Fibroblast of peridontal ligament (primary cell): ENCODE measurements at regions not wholly inside any gene's neighbourhood (a gene's known extent, or its start where the extent isn't known, plus 50 kb on each side); places are given as distances from the start of the nearest gene placed in this dataset.

Experiments used
- DNase-seq: peaks from one replicate; pipeline ENCODE4 v3.0.0-alpha.2; 2010; ENCODE audit errors: extremely low read depth

DNA sequence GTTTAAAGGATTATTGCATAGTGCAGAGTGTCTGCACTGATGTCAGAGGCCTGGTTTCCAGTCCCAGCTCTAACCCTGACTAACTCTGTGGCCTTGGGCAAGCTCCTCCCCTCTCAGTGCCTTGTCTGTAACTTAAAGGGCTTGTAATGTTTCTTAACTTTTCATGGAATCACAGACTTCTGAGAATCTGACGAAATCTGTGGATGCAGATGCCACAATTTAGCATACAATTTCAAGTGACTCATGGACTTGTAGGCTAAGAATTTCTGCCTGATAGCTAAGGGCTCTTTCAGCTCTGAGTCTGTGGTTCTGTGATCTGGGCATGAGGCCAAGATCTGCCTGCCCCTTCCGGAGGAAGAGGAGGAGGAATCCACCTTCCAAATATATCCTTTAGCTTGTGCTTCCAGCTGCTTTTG, 236.9 kb downstream of the AR start:
- peak; percentile 84 for DNase-seq

DNA sequence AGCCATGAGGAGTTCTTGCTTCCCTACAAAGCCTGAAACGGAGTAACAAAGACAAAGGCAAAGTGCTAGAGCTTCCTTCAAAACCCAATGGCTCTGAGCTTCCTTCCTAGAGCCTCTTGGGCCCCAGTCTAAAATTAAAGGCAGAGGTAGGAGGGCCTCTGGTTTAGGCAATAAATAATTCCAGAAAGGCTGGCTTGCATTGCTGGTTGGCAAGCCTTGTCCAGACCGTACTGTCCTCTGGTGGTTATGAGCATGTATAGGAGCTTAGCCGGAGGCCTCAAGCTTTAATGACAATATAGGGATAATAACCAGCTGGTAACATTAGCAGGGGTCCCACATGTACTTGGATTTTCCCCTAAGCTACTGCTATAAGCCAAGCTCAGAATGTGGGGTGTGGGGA, 237.3 kb downstream of the AR start:
- DNase-seq = no peak

DNA sequence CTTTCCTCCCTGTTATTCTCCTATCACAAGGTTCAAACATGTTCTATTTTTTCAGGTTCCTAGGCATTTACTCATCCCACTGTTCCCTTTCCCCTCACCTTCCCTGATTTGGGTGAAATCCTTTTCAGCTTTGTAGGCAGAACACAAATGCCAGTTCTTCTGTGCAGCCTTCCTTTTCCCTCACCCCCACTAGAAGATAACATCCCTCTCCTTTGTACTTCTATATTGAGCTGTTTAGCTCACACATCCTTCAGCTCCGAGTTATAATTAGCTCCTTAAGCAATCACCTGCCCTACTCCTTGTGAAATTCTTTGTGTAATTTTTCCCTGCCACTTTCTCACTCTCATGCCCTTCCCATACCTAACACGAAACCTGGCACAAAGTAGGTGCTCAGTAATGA, 240.9 kb downstream of the AR start:
- no peak for DNase-seq

DNA sequence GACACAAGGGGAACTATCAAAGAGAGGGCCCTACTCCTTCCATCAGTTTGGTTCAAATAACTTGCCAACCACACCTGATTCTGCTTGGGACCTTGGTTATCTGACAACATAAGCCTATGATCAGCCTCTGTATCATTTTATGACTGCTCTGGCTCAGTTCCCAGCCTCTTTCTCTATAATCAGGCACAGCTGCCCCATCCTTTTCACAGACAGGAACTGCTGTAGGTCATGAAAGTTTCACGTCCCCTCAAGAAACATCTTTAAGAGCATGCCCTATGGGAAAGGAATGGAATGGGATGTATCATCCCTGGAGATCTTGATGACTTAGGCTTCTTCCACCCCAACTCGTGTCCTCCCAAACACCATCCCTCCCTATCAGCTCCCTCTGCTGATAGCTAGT, 243.4 kb downstream of the AR start:
- peak; percentile 0 for DNase-seq

DNA sequence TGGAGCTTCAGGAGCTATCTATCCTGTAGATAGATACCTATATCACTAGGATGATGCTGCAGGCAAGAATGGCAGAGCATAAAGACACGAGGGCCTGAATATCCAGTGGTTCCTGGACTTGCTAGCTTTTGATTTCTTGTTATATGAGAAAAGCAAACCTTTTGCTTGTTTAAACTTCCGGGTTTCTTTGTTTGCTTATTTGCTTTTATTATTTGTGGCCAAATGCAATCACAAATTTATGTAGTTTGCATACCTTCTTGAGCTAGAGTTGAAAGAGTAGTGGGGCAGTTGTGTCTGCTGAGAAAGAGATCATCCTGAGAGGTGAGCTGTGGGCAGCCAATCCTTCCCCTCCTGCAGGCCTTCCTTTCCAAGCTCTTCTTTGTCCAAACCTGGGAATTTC, 245.7 kb downstream of the AR start:
- DNase-seq = no peak
